G401 (cell line): ENCODE measurements at regions not wholly inside any gene's neighbourhood (a gene's known extent, or its start where the extent isn't known, plus 50 kb on each side); places are given as distances from the start of the nearest gene placed in this dataset.

Experiments
- DNase-seq: peaks from one replicate; pipeline ENCODE4 v3.0.0-alpha.2; 2015; ENCODE audit warnings: low spot score
- in situ Hi-C: cut with HindIII; loops from 2 replicates; pipeline ENCODE4 v1.10.0; 2016; ENCODE audit warnings: low sequenced_read_pairs, mixed read lengths

DNA sequence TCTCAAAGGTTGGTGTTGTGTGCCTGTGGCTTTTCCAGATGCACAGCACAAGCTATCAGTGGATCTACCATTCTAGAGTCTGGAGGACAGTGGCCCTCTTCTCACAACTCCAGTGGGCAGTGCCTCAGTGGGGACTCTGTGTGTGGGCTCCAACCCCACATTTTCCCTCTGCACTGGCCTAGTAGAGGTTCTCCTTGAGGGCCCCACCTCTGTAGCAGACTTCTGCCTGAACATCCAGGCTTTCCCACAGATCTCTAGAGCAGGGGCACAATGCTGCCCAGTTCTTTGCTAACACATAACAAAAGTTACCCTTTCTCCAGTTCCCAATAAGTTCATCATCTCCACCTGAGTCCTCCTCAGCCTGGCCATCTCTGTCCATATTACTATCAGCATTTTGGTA lies 102.1 kb upstream of the ANKRD55 start:
- in situ Hi-C loops, result no loop called here

GRCh38 chr5:56330806-56331205 lies 97.7 kb upstream of the ANKRD55 start:
- in situ Hi-C loops, result no loop called here
- no peak for DNase-seq

More for the DNA sequence above, 102.1 kb upstream of the ANKRD55 start:
- no peak for DNase-seq

DNA sequence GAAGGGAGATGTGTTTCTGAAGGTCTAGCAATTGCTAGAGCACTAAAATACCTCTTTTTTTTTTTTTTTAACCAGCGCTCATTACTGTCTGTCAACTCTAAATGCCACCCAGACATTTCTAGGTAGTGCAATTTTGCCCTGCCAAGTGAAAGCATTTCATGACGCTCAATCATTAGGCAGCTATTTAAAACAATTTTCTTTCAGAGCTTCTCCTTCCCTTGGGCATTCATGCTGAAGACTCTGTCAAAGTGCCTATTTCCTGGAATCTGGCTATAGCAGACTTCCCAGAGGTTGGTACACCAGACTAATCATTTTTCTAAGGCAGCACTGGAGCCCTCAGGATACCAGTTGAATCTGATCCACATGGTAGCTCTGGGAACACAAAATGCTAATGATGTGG lies 97.0 kb upstream of the ANKRD55 start:
- in situ Hi-C loops, result no loop called here
- no peak for DNase-seq

DNA sequence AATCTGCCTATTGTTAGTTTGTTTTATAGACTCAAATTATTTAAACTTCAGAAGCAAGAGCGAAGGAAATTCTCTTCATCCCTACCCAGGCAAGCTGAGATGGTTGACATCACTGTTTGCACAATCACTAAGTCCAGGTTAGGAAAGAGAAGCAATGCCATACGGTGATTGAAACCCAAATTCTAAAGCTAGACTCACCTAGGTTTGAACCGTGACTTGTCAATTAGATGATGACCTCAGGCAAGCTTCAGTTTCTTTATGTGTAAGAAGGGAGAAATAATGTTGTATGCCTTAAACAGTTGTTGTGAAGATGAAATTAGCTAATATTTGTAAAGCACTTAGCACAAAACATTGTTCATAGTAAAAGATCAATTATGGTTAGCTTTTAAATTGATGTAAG lies 96.5 kb upstream of the ANKRD55 start:
- no peak for DNase-seq
- in situ Hi-C loops, result no loop called here

- DNase-seq, result no peak
- in situ Hi-C loops, result no loop called here
Measured at GRCh38 chr5:56328753-56329560, 95.8 kb upstream of the ANKRD55 start.

DNA sequence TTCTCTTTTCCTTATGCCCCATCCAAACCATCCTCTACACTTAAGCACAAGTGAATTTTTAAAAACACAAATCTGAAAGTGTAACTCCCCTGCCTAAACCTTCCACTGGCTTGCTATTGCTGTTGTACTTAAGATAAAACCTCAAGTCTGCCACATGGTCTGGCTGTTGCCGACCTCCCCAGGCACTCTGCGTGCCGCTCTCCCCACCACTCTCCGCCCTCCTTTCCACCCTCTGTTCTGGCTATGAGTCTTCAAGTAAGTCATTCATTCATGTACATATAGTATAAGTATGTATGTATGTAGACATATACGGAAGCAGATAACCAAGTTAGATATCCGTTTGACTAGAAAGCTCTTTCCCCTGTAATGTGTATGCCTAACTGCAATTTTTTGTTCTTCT lies 94.7 kb upstream of the ANKRD55 start:
- in situ Hi-C loops, result no loop called here
- no peak for DNase-seq

- DNase-seq, result no peak
- in situ Hi-C loops, result no loop called here
Measured at GRCh38 chr5:56326770-56327169, 93.6 kb upstream of the ANKRD55 start.

DNA sequence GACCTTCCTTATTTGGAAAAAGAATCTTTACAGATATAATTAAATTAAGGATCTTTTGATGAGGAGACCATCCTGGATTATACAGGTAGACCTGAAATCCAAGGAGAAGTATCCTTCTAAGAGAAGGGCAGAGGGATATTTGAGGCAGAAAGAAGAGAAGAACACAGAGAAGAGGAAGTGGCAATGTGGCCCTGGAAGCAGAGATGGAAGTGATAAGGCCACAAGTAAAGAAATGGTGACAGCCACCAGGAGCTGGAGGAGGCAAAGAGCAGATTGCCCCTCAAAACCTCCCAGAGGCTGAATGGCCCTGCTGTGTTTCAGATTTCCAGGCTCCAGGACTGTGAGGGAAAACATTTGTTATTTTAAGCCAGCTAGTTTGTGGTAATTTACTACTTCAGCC lies 93.0 kb upstream of the ANKRD55 start:
- no peak for DNase-seq
- in situ Hi-C loops, result no loop called here

- no peak for DNase-seq
- in situ Hi-C loops, result no loop called here
Measured at GRCh38 chr5:56325039-56325438, 91.9 kb upstream of the ANKRD55 start.

- in situ Hi-C loops, result no loop called here
- DNase-seq, result no peak
Measured at GRCh38 chr5:56323505-56323904, 90.4 kb upstream of the ANKRD55 start.

GRCh38 chr5:56322592-56322991 lies 89.5 kb upstream of the ANKRD55 start:
- DNase-seq, result no peak
- in situ Hi-C loops, result no loop called here

GRCh38 chr5:56321236-56321881 lies 88.2 kb upstream of the ANKRD55 start:
- DNase-seq, result no peak

DNA sequence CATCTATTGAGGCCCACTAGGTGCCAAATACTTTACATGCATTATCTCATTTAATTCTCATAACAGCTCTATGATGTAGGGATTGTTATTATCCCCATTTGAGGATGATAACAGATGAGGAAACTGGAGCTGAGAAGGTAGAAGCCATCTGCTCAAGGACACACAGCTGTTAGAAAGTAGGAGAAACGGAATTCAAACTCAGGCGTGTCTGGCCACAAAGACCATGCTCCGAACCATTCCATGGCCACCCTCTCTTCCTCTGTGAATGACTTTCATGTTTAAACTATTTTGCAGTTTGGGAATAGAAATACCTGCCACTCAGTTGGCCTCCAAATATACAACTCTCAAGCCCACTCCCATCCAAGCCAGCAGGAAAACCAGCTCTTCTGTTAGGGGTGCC lies 87.6 kb upstream of the ANKRD55 start:
- DNase-seq, result no peak
- in situ Hi-C loops, result no loop called here

More at GRCh38 chr5:56321236-56321881, 88.2 kb upstream of the ANKRD55 start:
- in situ Hi-C loops, result no loop called here

DNA sequence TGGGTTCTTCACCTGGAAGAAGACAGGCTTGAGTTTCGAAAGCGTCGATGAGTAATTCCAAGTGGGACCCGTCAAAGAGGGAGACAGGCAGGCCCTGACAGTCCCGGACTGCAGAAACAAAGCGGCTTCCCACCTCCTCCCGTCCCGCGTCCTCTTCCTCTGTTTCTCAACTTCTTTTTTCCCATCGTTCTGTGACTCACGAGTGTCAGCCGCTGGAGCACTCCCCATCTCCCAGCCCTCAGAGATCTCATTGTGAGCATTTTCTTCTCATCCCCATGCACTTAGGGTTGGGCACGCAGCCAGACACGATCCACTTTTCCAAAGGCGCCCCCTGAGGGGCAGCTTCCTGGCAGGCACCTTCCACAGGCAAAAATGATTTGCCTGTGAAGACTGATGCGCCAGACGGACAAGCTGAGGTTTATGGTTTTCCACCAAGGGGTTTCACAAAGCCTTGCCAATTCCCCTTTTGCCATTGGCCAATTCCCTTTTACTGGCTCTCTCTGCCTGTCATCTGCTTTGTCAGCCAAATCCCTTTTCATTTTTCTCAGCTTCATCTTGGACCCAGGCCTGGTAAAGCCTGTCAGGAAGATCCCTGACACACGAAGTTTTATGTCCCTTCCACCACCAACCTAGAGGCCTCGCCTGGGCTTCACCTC lies 86.5 kb upstream of the ANKRD55 start:
- peak; percentile 19 for DNase-seq
- in situ Hi-C loops, result no loop called here

DNA sequence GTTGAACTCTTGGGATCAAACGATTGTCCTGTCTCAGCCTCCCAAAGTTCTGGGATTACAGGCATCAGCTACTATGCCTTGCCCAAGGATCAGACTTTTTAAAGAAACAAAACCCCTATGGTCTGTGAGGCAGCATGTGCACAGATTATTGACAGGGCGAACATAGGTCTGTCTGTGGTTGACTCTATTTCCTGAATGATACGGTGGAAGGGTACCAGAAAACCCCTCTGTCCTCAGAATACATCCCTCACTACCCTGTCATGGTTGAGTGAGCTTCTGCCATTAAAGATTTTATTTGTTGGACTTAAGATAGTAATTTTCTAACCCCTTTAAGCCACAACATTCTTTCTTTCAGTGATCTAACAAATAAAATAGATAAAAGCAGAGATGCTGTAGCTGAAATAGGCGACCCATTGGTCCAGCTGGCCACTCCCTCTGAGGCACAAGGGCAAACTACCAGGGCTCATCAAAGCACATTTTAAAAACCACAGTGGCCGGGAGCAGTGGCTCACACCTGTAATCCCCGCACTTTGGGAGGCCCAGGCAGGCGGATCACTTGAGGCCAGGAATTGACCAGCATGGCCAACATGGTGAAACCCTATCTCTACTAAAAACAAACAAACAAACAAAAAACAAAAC lies 84.9 kb upstream of the ANKRD55 start:
- in situ Hi-C loops, result no loop called here
- no peak for DNase-seq

GRCh38 chr5:56316299-56316994 lies 83.3 kb upstream of the ANKRD55 start:
- in situ Hi-C loops, result no loop called here
- no peak for DNase-seq

DNA sequence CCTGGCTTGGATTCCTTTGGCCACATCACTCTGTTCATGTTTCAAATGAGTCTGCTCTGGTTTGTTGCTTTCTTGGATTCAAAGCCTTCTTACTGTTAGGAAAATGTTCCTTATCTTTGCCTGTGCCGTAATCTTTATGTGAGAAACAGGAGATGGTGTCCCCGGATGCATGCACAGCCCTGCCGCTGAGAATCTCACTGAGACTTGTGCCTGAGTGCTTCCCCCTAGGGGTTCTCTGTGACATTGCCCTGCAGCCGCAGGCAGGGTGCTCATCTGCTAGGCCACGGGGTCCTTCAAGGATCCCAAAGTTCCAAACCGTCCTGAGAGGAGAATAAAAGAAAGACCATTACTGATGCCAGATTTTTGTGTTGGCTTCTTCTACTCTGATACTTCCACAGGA lies 81.4 kb upstream of the ANKRD55 start:
- in situ Hi-C loops, result no loop called here
- no peak for DNase-seq

GRCh38 chr5:56313596-56313995 lies 80.5 kb upstream of the ANKRD55 start:
- in situ Hi-C loops, result no loop called here
- no peak for DNase-seq

DNA sequence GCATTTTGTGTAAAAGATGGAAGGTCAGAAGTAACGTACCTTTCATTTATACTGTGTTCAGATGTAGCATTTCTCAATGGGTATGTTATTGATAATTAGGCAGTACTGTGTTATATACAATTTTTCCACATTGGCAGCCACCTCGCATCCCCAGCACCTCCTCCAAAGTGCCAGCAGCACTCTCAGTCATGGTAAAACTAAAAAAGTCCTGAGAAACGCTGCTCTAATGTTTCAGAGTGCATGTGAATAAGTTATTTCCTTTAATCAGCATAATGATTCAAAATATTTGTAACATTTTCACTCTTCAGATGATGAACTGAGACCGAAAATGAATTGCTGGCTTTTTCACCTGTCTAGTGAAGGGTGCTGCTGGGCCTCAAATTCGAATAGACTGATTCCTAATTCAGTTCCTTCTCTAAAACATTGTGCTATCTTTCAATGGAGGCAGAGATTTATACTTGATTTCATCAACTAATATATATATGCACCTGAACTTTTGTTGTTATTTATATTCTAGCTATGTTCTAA lies 79.9 kb upstream of the ANKRD55 start:
- in situ Hi-C loops, result no loop called here

More for the DNA sequence above, 79.9 kb upstream of the ANKRD55 start:
- DNase-seq, result no peak
